ENCODE measurements at regions not wholly inside any gene's neighbourhood (a gene's known extent, or its start where the extent isn't known, plus 50 kb on each side); places are given as distances from the start of the nearest gene placed in this dataset.

DNA sequence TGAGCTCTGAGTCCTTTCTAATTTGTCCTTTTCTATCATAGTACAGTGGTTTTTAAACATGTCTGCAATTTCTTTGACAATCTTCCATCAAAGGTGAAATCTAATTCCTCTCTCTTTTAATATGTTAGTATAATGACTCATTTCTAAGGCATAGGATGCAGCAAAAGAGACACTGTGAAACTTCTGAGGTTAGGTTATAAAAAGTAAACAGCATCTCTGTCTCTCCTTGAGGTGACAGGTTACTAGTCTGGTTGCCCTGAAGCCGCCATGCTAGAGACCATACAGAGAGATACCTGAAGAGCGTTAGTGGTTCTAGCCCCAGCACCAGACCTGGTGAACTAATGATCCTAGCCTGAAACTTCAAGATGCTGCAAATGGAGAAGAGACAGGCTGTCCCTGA is 114.3 kb downstream of the PPM1A start:
- no peaks in the 10 kb centered on the region for H3K27me3 ChIP-seq (ENCODE audit: insufficient read depth, low read length)
- Mint-ChIP-seq H3K27me3 (peaks cover 10 to 20% of the 10 kb centered on the region in 2 donors), H3K27ac (no peak overlapping the region), H3K9me3 (peaks cover 0 to 5% (median 0%) of the 10 kb centered on the region in 8 donors), H3K4me1 (no peaks in the 10 kb centered on the region), H3K36me3 (peaks cover 0 to 3% of the 10 kb centered on the region in 2 donors), H3K4me3 (no peak overlapping the region)
- H3K9me3 ChIP-seq (ENCODE audit: control insufficient read depth in 1 of 2, low read length in 2 of 2), result no peaks in the 10 kb centered on the region
- H3K4me1 ChIP-seq (ENCODE audit: insufficient read depth, low read length), result no peaks in the 10 kb centered on the region
- ChIA-PET CTCF (ENCODE audit: partially characterized antibody) (interaction anchor here (2.1 kb wide), 1 partner anchor 13 kb away, joined by 5 read pairs; no protein-coding TSS in a partner anchor), POLR2A (ENCODE audit: partially characterized antibody) (no interaction called here)
- intact Hi-C loops (cut with micrococcal nuclease), result no loop called here
- H3K36me3 ChIP-seq (ENCODE audit: insufficient read depth, low read length), result no peaks in the 10 kb centered on the region
- DNase-seq, result no peak
- H3K4me3 ChIP-seq (ENCODE audit: low read length in 2 of 2), result no peak overlapping the region
- no peak overlapping the region for H3K27ac ChIP-seq (ENCODE audit: low read depth, low read length)

DNA sequence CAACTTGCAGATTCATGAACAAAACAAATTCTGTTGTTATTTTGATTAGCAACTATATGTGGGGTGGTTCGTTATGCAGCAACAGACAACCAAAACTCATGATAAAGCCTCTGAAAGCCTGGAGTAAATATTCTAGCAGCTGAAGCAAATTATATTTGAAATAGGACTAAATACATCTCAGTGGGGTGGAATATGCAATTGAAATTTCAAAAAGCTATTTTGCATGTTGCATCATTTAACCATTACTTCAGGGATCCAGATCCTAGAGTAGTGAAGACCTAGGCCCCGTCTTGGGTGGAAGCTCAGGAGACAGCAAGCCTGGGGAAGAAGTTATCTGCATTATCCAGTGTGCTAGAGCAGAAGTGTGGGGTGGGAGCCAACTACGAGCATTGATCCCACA is 114.7 kb downstream of the PPM1A start:
- H3K36me3 Mint-ChIP-seq, result peaks cover 0 to 3% of the 10 kb centered on the region in 2 donors

DNA sequence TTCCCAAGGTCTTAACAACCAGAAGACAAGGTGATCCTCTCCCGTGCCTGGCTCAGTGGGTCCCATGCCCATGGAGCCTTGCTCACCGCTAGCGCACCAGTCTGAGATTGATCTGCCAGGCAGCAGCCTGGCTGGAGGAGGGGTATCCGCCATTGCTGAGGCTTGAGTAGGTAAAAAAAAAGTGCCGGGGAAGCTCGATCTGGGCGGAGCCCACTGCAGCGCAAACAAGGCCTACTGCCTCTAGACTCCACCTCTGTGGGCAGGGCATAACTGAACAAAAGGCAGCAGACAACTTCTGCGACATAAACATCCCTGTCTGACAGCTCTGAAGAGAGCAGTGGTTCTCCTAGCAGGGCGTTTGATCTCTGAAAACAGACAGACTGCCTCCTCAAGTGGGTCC is 104.0 kb downstream of the C14orf39 start:
- Histone ChIP-seq H3K9me3 (ENCODE audit: control insufficient read depth in 1 of 2, low read length in 2 of 2) (no peaks in the 10 kb centered on the region), H3K4me1 (ENCODE audit: insufficient read depth, low read length) (no peaks in the 10 kb centered on the region), H3K36me3 (ENCODE audit: insufficient read depth, low read length) (no peaks in the 10 kb centered on the region), H3K27me3 (ENCODE audit: insufficient read depth, low read length) (no peaks in the 10 kb centered on the region), H3K4me3 (ENCODE audit: low read length in 2 of 2) (no peak overlapping the region), H3K27ac (ENCODE audit: low read depth, low read length) (no peak overlapping the region)
- CTCF ChIA-PET (ENCODE audit: partially characterized antibody), result no interaction called here
- H3K27ac Mint-ChIP-seq, result no peak overlapping the region
- H3K4me1 Mint-ChIP-seq, result no peaks in the 10 kb centered on the region
- DNase-seq, result no peak
- intact Hi-C loops (cut with micrococcal nuclease), result no loop called here
- peaks cover 15 to 24% of the 10 kb centered on the region in 2 donors for H3K27me3 Mint-ChIP-seq
- no peak overlapping the region for H3K4me3 Mint-ChIP-seq
- POLR2A ChIA-PET (ENCODE audit: partially characterized antibody), result no interaction called here
- peaks cover 0 to 10% (median under 1%) of the 10 kb centered on the region in 8 donors for H3K9me3 Mint-ChIP-seq
- H3K36me3 Mint-ChIP-seq, result no peaks in the 10 kb centered on the region

More for the DNA sequence above, 114.7 kb downstream of the PPM1A start:
- Histone ChIP-seq H3K27me3 (ENCODE audit: insufficient read depth, low read length) (no peaks in the 10 kb centered on the region), H3K4me1 (ENCODE audit: insufficient read depth, low read length) (no peaks in the 10 kb centered on the region), H3K9me3 (ENCODE audit: control insufficient read depth in 1 of 2, low read length in 2 of 2) (no peaks in the 10 kb centered on the region), H3K36me3 (ENCODE audit: insufficient read depth, low read length) (no peaks in the 10 kb centered on the region), H3K27ac (ENCODE audit: low read depth, low read length) (no peak overlapping the region), H3K4me3 (ENCODE audit: low read length in 2 of 2) (no peak overlapping the region)
- Mint-ChIP-seq H3K9me3 (peaks cover 0 to 5% (median 0%) of the 10 kb centered on the region in 8 donors), H3K27ac (no peak overlapping the region), H3K4me1 (no peaks in the 10 kb centered on the region), H3K27me3 (peaks cover 10 to 20% of the 10 kb centered on the region in 2 donors), H3K4me3 (no peak overlapping the region)
- POLR2A ChIA-PET (ENCODE audit: partially characterized antibody), result no interaction called here
- intact Hi-C loops (cut with micrococcal nuclease), result no loop called here
- DNase-seq, result no peak
- CTCF ChIA-PET (ENCODE audit: partially characterized antibody), result interaction anchor here (2.1 kb wide), 1 partner anchor 13 kb away, joined by 5 read pairs; no protein-coding TSS in a partner anchor

All from CD4-positive, alpha-beta memory T cell (primary cell).